Inflammatory macrophage (primary cell): ENCODE measurements at regions not wholly inside any gene's neighbourhood (a gene's known extent, or its start where the extent isn't known, plus 50 kb on each side); places are given as distances from the start of the nearest gene placed in this dataset.

Source experiments
- DNase-seq, 2 donors: peaks; one replicate each; pipeline ENCODE4 v3.0.0-alpha.2; 2020 to 2022

DNA sequence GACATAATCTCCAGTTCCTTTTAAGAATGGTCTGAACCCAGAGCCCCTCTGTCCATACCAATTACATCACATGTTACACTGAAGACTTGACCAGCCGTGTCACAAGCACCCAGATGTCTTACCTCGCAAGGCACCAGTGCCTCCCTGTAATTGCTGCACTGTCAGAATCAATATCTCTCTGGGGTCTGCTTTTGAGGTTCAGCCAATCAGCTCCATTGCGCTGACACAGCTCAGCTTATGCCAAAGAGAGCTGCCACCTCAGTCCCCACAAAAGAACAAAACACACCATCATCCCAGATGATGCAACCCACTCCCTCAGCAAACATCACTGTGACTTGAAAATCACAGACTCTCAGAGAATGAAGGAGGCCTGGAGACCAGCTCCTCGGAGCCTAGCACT, 82.5 kb upstream of the SORBS2 start:
- DNase-seq: no peak

DNA sequence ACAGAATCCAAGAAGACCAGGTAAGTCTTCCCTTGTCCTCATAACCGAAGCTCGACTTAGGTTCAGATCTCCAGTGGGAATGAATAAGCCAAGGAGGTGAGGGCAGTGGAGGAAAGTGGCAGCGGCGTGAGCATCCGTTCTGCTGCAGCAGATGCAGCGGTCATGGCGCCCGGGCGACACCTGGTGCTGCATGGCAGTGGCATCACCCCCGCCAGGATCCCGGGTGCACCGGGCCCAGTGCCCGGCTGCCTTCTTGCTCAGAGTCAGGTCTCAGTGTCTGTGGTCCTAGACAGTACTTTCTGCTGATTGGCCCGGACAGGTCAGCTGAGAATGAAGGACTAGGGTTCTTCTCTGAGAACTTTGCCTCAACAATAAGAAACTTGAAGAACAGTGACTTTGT, 83.4 kb upstream of the SORBS2 start:
- DNase-seq: no peak

DNA sequence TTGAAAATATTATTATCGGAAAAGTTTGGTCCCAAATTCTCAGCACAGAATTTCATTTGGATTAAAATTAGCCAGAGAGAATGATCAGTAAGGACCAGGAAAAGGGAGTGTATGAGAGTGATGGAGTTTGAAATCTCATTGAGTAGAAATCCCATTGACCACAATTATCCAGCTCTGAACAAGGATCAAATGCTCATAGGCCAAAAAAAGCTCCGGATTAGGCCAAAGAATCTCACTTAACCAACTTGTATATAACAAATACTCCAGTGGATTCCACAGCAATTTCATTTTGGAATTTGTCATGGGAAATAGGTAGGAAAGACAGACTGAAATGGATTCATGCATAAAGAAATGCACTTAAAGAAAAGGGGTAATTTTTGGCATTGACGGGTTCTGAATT, 83.9 kb upstream of the SORBS2 start:
- DNase-seq: no peak

DNA sequence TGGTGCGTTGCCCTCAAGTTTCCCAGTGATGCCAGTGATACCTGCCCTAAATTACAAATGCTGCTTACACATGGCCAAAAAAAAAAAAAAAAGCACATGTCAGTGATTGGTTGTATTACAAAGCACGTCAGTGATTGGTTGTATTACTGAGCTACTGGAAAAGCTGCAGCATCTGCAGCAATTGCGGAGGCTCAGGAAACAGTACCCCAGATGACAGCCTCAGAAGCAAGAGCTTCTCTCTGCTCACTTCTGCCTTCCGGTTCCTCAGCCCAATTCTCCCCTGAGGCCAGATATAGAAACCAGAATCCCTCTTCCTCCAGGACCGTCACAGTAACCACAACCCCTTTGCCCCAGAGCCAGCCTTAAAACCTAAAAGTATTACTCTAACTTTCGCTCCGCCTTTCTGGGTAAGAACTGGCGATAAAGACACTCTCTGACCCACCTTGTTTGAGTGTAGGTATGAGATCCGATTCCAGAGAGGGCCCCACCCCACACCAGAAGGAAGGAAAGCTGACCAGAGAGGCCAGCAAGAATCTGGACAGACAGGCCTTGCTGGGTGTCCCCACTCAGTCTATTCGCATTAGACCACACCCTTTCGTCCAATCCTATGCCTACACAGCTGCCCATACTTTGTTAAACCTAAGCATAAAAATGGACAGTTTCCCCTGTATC, 85.0 kb upstream of the SORBS2 start:
- no peak for DNase-seq

DNA sequence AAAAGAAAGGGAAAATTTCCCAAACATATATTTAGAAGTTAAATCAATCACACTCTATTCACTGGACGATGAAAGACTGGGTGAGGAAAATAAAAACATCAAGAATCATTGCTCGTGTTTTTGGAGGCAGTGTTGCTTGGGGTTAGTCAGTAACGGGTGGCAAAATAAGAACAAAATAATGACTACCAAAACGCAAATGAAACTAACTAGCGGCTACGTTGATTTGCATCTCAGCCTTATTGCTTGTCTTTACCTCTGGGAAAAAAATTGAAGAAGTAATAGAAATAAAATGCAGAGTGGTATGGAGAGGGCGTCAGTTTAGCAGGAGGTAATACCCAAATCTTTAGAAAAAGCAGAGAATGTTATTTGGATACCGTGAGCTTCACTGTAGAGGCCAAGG, 86.4 kb upstream of the SORBS2 start:
- DNase-seq: no peak

DNA sequence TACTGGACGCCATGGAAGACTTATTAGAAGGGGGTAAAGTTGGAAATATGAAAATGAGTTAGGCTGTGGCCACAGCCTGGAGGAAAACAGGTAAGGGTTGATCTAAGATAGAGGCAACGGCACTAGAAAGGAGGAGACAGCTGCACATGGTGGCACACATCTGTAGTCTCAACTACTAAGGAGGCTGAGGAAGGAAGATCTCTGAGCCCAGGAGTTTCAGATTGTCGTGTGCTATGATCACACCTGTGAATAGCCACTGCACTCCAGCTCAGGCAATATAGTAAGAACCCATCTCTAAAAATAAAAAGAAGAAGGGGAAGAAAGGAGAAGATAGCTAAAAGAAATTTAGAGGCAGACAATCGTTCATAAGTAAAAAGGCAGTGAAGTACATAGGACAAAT, 87.8 kb upstream of the SORBS2 start:
- no peak for DNase-seq

DNA sequence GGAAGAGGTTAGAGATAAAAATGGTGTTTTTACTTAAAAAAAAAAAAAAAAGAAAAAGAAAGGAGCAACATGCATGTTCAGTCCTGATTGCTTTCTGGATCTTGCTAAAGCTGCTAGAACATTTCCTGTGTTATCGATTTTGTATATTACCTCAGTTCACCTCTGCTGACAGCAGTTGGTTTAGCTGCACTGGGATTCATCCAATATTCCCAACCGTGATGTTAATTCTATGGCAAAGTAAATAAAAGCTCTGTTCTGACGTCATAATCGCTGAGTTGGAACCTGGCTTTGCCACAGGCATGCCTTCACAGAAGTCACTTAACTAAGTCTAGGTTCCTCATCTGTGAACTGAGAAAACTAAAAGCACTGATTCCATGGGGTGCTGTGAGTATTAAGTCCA, 90.7 kb upstream of the SORBS2 start:
- DNase-seq: no peak

DNA sequence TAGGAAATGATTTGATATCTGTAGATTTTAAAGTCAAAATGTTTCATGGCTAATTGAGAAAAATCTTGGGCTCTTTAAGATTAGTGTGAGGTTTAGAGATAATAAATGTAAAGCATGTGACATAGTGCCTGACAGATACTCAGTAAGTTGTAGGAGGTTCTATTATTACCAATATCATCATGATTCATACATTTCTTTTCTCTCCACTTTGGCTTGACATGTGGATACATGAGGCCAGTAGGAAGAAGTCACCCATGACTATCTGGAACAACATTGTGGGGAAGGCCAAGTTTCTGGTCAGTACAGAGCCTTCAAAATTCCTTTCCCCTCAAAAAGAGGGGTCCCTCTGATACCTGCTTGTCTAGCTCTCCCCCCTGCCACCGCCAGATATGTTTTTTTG, 91.2 kb upstream of the SORBS2 start:
- no peak for DNase-seq

DNA sequence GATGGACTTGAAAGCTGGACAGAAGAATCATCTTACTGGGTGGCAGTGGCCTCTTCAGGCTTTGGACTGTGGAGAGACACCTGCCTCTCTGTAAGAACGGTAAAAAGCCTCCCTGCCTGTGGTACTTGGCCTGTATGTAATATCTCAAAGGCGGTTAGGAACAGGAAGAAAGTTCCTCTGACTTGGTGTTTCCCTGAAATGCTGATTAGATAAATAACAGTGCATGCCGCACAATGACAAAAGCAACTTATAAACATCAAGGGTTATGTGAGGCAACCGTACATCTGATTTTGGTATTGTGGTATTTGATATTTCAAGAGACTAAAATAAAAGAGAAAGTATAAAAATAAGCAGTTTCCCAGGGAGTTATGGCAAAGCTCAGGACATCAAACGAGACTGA, 92.4 kb upstream of the SORBS2 start:
- DNase-seq: no peak

DNA sequence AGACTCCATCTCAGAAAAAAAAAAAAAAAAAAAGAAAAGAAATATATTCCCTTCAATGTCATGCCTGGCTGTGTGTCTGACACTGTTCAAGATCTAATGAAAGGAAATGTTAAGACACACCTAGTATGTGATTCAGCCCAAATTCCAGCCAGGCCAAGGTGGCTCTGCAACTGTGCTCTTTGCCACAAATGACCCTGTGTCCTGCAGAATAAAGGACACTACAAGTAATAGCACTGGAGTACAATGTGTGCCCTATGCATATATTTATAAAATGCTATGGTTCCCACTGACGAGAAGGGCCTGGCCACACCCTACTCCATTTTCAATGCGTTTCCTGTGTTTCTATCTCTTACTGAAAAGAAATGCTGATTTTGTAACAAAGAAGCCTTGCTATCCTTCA, 98.0 kb upstream of the SORBS2 start:
- no peak for DNase-seq

DNA sequence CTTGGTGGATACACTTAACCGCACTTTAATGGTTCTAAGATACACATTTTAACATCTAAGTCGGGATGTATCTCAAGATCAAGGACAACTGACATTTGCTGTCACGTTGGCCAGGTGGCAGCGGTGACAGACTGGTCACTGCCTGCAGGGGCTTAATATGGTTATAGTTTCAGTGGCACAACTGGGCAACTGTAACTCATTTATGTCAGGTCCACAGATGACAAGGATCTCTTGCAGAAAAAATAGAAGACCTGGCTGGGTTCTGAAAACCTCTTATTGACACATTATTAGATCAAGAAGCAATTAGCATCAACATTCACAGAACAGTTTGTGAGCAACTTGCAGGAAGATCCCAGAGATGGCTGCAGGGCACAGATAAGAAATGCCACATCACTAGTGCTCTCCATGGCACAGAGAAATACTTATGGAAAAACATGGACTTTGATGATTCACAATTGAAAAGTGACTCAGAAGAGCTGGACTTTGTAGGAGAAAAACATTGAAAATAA, 99.6 kb upstream of the SORBS2 start:
- no peak for DNase-seq

DNA sequence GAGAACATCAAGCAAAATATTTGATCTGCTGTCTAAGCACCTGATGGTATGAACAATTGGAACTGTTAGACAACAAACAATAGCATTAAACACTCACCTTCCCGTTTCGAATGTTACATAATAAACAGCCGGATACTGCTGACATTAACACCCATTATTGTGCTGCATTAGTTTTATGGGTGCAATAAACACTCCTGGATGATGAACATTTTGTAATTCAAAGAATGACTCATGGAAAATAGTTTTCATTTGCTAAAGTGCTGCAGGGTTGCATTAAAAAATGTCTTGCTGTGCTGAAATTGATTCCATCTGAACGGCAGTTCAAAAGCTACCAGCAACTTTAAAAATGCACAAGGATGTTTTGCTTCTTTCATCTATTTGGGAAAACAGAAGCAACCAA, 100.8 kb upstream of the SORBS2 start:
- DNase-seq: no peak

DNA sequence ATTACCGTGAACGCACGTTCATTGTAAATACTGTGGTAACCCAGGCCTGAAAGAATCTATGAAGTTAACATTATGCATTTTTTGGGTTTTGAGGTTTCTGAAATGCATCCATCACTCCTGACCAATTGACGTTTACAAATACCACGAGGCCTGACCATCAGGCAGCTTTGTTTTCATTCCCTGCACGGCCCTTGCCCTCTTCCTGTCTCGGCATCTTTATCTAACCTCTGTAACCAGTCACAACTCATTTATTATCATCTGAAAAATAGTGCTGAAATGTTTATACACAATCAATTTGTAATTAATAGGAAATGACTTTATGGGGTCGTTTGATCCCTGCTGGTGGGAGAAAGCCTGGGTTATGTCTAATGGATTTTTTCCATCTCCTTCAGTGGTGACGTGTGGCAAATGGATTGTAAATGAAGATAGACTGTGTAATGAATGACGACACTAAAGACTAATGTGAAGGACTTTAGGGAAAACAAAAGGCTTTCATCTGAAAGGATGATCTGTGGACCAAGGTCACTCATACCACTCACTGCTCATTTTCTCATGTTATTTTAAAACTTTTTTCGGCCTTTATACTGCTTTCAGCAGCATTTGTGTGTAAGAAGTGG, 102.7 kb upstream of the SORBS2 start:
- DNase-seq: no peak

DNA sequence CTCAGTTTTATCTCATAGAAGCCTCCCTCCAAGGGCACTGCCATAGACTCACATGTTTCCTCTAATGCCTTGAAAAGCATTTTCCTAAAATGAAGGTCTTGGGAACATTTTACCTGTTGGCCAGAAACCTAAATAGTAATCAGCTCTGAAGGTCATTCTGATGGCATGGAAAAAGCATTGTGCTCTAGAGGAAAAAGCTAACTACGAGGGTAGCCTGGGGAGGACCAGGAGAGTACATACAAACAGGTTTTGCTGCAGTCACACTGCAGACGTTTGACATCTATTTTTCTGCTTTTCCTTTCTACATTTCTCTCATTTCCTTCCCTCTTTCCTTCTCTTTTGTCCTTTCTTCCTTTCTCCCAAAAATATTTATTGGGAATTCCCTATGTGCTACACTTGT, 103.3 kb upstream of the SORBS2 start:
- no peak for DNase-seq

DNA sequence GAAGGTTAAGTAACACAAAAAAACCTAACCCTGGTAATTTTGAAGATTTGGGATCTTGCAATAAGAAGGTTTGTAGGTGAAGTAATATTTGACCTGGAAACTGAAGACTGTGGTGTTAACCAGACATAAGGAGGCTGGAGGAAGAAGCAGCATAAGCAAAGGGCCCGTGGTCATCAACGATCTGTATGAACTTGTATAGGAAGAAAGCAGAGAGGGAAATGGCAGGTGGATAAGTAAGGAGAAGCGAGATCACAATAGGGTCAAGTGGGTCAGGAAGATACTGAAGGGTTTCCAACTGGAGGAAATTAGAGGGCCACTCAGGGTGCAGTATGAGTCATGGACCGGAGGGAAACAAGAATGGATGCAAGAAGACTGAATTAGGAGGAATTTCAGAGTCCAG, 103.8 kb upstream of the SORBS2 start:
- DNase-seq: no peak

DNA sequence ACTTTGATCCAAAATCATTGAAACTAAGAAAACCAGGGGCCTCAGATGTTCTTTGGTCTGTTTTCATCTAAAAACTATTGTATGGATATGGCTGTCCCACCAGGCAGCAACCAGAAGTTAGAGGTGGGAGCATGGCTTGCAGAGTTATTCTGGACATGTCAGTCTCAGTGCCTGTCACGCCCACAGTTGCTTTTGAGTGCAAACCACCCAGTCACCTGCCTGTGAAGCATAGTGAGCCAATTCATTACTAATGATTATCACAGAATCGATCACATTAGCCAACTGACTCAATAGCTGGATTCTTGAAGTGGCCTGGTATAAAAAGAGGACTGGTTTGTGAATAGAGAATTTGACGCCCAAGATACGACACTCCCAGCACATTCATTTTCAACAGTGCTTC, 104.2 kb upstream of the SORBS2 start:
- no peak for DNase-seq

DNA sequence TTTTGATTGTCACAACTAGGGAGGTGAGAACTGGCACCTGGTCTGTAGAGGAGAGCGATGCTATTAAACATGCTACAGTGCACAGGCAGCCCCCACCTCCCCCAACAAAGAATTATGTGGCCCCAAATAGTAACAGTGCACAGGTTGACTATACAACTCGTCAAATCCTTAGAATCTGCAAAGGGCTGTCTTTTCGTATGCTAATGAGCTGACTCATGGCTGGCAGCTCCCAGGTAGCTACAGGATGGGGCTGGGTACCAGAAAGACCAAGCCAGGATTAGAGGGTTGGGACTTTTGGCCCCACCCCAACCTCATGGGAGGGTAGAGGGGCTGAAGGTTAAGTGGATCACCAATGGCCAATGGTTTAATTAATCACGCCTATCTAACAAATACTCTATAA, 104.7 kb upstream of the SORBS2 start:
- DNase-seq: no peak

DNA sequence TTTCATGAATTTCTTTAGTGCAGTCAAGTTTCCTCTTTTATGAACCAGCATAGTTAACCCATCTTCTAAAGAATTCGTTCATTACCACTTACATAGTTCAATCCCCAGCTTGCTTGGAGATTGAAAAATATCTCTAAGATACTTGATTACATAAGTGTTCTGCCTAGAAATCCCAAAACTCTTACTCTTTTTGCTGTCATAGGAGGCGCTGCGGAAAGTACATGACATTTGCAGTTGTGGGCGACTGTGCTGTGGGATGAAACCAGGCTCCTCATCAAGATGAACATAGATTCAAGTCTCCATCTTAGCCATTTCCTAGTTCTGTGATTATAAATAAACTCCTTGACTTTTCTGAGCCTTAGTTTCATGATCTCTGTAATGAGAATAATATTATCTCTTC, 107.1 kb upstream of the SORBS2 start:
- DNase-seq: no peak

DNA sequence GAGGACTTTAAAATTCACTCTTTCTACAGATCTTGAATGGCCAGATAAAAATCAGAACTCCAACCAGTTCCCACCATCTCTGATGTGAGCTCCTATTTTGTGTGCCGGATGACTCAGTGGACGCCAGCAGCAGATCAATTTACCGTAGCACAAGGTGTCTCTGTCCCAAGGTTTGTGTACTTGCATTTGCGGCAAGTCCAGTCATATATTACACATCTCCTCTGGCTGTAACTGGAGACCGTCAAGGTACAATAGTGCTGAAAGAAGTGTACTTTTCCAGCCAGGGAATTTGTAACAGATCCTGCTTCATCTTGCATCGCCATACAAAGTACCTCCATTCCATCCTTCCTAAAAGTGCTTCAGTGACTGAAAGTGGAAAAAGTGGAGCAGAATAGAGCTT, 108.2 kb upstream of the SORBS2 start:
- DNase-seq: no peak

DNA sequence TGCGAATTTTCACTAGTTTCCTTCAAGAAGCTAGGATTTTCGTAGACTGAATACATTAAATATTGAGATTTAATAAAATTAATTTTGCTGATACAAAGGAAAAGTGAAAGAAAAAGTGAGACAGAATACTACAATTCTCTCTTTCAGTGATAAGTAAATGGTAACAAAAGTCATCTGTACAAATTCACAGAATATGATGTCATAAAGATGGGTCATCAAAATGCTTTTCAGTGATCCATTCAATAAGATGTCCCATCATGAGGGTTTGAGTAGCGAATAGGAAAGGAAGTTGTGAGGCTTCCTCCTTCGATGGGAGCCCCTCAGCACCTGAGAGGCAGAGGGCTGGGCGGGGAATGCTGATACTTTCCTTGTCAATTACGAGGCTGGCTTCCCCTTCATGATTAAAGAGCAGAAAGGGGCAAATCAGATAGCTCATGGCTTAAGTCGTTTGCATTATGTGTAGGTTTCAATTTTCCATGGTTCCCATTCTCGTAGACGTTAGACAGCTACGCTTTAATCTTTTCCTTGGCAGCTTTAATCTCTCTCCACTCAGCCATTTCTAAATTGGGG, 108.8 kb upstream of the SORBS2 start:
- DNase-seq: no peak

DNA sequence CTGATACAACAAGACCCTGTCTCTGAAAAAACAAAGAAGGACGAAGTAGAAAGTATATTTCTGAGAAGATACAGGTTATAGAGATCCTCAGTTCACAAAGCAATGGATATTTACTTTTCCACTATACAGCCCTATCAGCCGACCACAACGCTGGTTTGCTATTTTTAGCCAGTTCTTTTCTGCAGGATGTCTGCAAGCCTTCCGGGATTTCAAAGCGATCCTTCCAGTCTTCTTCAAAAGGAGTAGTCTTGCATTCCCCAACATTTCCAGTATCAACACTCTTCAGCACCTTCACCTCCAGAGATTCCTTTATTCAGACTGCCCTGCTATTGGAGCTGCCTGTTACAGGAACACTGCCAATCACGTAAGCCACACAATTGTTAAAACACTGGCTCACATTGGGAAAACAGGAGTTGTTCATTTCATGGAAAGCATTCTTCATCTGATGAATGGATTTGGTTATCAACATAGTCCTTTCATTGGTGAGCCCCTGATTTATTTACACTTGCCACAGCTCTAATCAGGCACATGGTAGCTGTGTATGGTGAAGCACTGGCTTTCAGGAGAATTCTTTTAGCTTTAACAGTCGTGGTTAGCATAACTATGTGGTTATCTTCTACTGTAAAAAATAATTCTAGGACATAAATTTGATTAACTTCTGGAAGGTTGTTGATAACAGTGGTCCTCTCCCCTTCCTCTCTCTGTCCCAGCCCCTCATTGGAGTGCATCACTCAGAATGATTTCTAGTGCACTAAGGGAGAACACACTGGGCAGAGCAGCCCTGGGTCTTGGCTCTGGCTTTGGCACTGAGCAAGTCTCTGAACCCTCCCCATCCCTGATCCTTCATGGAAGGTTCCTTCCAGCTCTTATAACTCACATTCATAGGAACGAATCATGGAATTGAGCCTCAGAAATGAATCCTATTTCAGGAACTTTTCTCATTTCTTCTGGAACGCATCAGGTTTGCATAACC, 109.9 kb upstream of the SORBS2 start:
- DNase-seq: no peak

DNA sequence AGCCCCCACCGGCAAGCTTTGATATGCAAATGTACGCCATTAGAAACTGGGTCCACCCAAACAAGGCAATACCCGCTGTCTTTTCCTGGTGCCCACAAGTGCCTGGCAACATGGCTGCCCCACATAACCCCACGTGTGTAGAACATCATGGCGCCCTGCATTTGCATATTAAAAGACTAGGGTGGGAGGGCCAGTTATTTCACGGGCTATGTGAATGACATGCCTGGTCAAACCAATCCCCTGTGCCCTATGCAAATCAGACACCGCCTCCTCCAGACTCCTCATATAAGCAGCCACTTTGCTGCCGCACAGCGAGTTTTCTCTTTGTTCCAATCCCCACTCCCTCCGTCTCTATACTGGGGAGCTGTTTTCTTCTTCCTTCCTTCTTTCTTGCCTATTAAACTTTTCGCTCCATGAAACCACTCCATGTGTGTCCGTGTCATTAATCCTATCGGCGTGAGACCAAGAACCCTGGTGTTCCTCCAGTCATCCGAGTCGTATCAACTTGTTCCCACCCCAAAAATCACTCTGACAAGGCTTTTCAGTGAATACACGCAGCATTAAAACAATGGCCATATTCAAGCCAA, 112.6 kb upstream of the SORBS2 start:
- DNase-seq: no peak

DNA sequence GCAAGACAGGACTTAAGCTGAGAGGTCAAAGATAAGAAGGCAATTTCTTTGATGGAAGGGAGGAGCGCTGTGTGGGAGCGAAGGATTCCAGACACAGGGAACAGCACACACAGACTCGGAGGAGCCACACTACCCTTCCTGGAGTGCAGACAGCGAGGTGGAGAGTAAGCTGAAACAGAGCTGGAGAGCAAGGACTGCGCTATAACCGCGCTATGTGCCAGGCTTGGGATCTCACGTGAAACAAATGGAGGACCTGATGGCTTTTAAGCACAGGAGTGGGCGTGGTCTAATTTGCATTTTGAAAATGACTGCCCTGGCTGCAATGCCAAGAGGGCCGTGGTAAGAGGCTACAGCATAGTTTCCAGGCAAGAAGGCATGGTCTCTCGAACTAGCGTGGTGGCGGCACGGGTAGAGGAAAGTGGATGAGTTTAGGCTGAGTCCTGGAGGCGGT, 113.9 kb upstream of the SORBS2 start:
- DNase-seq: no peak
